WTC11 (cell line): ENCODE measurements at regions not wholly inside any gene's neighbourhood (a gene's known extent, or its start where the extent isn't known, plus 50 kb on each side); places are given as distances from the start of the nearest gene placed in this dataset.

Source experiments
- ATAC-seq: fragments of 200-7000 bp; cut with Tn5 transposase; 2 replicates; pipeline ENCODE4 v1.10.0; 2021; ENCODE audit warnings: mild to moderate bottlenecking, moderate library complexity
- CTCF ChIA-PET: fragments of 300-600 bp; sonication (Branson Sonifier 250); formaldehyde crosslinking; loops from one replicate; lab custom pipeline; 2021; ENCODE audit warnings: antibody characterized with exemption; lab: Charles Lee
- POLR2A ChIA-PET: fragments of 350-600 bp; sonication (Branson Sonifier 250); formaldehyde crosslinking; loops from one replicate; lab custom pipeline; 2021; ENCODE audit warnings: antibody characterized with exemption; lab: Charles Lee
- DNase-seq: peaks from one replicate; pipeline ENCODE4 v3.0.0; 2021; ENCODE audit warnings: low spot score
- H3K27ac Mint-ChIP-seq: 2 replicates; pipeline ENCODE4 v1.8.0; 2021; ENCODE audit warnings: mixed read lengths
- H3K27me3 Mint-ChIP-seq: 2 replicates; pipeline ENCODE4 v1.8.0; 2021; ENCODE audit warnings: low read depth, mild to moderate bottlenecking, moderate library complexity, mixed read lengths
- H3K36me3 Mint-ChIP-seq: 2 replicates; pipeline ENCODE4 v1.8.0; 2021; ENCODE audit warnings: mixed read lengths
- H3K4me1 Mint-ChIP-seq: 2 replicates; pipeline ENCODE4 v1.8.0; 2022; ENCODE audit warnings: mixed read lengths
- H3K4me3 Mint-ChIP-seq: 2 replicates; pipeline ENCODE4 v1.8.0; 2021; ENCODE audit warnings: mild to moderate bottlenecking, moderate library complexity, mixed read lengths
- H3K9me3 Mint-ChIP-seq: 2 replicates; pipeline ENCODE4 v1.8.0; 2021; ENCODE audit warnings: mixed read lengths
- ATF1 ChIP-seq: sonication (generic); formaldehyde crosslinking; IDR thresholded peaks from 2 replicates; pipeline ENCODE4 v1.8.1; 2023; ENCODE audit warnings: mild to moderate bottlenecking, moderate library complexity, missing genetic modification reagents
- CREB1 ChIP-seq: sonication (generic); formaldehyde crosslinking; IDR thresholded peaks from 2 replicates; pipeline ENCODE4 v1.8.0; 2023; ENCODE audit warnings: mild to moderate bottlenecking, missing genetic modification reagents
- ESRRA ChIP-seq: sonication (generic); formaldehyde crosslinking; IDR thresholded peaks from 2 replicates; pipeline ENCODE4 v1.8.1; 2022; ENCODE audit warnings: mild to moderate bottlenecking, missing genetic modification reagents, borderline replicate concordance
- FOXP1 ChIP-seq: sonication (generic); formaldehyde crosslinking; IDR thresholded peaks from 2 replicates; pipeline ENCODE4 v1.8.0; 2022; ENCODE audit warnings: missing genetic modification reagents, mild to moderate bottlenecking, moderate library complexity, borderline replicate concordance
- JAZF1 ChIP-seq: fragments of 250-450 bp; sonication (Bioruptor Pico); IDR thresholded peaks from 2 replicates; pipeline ENCODE4 v1.9.0; 2021; ENCODE audit warnings: moderate library complexity, mild to moderate bottlenecking, inconsistent platforms
- NFYB ChIP-seq: sonication (generic); formaldehyde crosslinking; conservative IDR thresholded peaks from 2 replicates; pipeline ENCODE4 v1.8.0; 2022; ENCODE audit warnings: low read depth, missing genetic modification reagents
- OVOL2 ChIP-seq: fragments of 250-450 bp; sonication (Bioruptor Pico); IDR thresholded peaks from 2 replicates; pipeline ENCODE4 v1.9.0; 2021; ENCODE audit warnings: mild to moderate bottlenecking, borderline replicate concordance
- PRRX2 ChIP-seq: fragments of 250-450 bp; sonication (Bioruptor Pico); IDR thresholded peaks from 2 replicates; pipeline ENCODE4 v1.8.0; 2021; ENCODE audit warnings: mild to moderate bottlenecking
- RORB ChIP-seq: fragments of 250-450 bp; sonication (Bioruptor Pico); IDR thresholded peaks from 2 replicates; pipeline ENCODE4 v1.9.0; 2021; ENCODE audit warnings: mild to moderate bottlenecking
- SP1 ChIP-seq: sonication (generic); formaldehyde crosslinking; conservative IDR thresholded peaks from 2 replicates; pipeline ENCODE4 v1.8.1; 2022; ENCODE audit warnings: missing genetic modification reagents
- ZNF317 ChIP-seq: sonication (generic); formaldehyde crosslinking; IDR thresholded peaks from 2 replicates; pipeline ENCODE4 v1.8.1; 2023; ENCODE audit warnings: low read depth, mild to moderate bottlenecking, moderate library complexity, missing genetic modification reagents, borderline replicate concordance
- ZNF396 ChIP-seq: fragments of 250-450 bp; sonication (Bioruptor Pico); IDR thresholded peaks from 2 replicates; pipeline ENCODE4 v1.8.0; 2021; ENCODE audit warnings: mild to moderate bottlenecking, moderate library complexity, borderline replicate concordance
- ZNF416 ChIP-seq: fragments of 250-450 bp; sonication (Bioruptor Pico); IDR thresholded peaks from 2 replicates; pipeline ENCODE4 v1.9.0; 2021; ENCODE audit warnings: mild to moderate bottlenecking, inconsistent platforms
- TF ChIP-seq, protein P1 (sequence below): sonication (generic); formaldehyde crosslinking; IDR thresholded peaks from 2 replicates; pipeline ENCODE4 v1.8.0; 2022; ENCODE audit warnings: mild to moderate bottlenecking, missing genetic modification reagents
- TF ChIP-seq, protein P2 (sequence below): fragments of 250-450 bp; sonication (Bioruptor Pico); conservative IDR thresholded peaks from 2 replicates; pipeline ENCODE4 v1.9.0; 2021; ENCODE audit warnings: mild to moderate bottlenecking
- TF ChIP-seq, protein P3 (sequence below): sonication (generic); formaldehyde crosslinking; IDR thresholded peaks from 2 replicates; pipeline ENCODE4 v1.8.1; 2023; ENCODE audit warnings: mild to moderate bottlenecking, moderate library complexity, missing genetic modification reagents
- TF ChIP-seq, protein P4 (sequence below): sonication (generic); formaldehyde crosslinking; IDR thresholded peaks from 2 replicates; pipeline ENCODE4 v1.8.1; 2023; ENCODE audit warnings: mild to moderate bottlenecking, missing genetic modification reagents, moderate library complexity
- TF ChIP-seq, protein P5 (sequence below): sonication (generic); formaldehyde crosslinking; IDR thresholded peaks from 2 replicates; pipeline ENCODE4 v1.8.0; 2023; ENCODE audit warnings: missing genetic modification reagents
- TF ChIP-seq, protein P6 (sequence below): fragments of 250-450 bp; sonication (Bioruptor Pico); IDR thresholded peaks from 2 replicates; pipeline ENCODE4 v1.9.0; 2021; ENCODE audit warnings: mild to moderate bottlenecking
- TF ChIP-seq, protein P7 (sequence below): sonication (generic); formaldehyde crosslinking; IDR thresholded peaks from 2 replicates; pipeline ENCODE4 v1.8.1; 2023; ENCODE audit warnings: mild to moderate bottlenecking, missing genetic modification reagents

DNA sequence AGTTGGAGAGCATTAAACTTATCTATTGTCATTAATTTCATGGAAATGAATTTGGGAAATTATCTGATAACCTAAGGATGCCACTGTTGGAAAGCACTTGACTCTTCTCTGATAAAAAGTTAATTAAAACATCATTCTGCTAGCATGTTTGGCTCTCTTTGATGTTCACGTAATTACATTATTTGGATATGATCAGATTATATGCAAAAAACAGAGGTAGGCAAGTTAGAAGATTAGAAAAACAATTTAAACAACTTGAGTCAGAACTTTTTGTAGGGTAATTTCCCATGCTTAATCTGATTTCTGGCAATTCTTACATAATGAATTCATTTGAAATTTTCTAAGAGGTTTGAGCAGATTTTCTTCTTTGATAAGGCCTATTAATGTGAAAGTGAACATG is 882.9 kb downstream of the TRAM1L1 start:
- ChIA-PET CTCF (no interaction called here), POLR2A (no interaction called here)
- Mint-ChIP-seq H3K27ac (no peak overlapping the region), H3K4me1 (no peaks in the 10 kb centered on the region), H3K4me3 (no peak overlapping the region), H3K36me3 (no peaks in the 10 kb centered on the region), H3K27me3 (no peaks in the 10 kb centered on the region), H3K9me3 (peaks cover 4% of the 10 kb centered on the region; the same call in 1 of the 2 replicates)
- DNase-seq (no peak), ATAC-seq (no peak)
- TF ChIP-seq NFYB (CRISPR knock-in tag), result no peak
- TF ChIP-seq SP1 (CRISPR knock-in tag), result no peak
- TF ChIP-seq, protein P1, sequence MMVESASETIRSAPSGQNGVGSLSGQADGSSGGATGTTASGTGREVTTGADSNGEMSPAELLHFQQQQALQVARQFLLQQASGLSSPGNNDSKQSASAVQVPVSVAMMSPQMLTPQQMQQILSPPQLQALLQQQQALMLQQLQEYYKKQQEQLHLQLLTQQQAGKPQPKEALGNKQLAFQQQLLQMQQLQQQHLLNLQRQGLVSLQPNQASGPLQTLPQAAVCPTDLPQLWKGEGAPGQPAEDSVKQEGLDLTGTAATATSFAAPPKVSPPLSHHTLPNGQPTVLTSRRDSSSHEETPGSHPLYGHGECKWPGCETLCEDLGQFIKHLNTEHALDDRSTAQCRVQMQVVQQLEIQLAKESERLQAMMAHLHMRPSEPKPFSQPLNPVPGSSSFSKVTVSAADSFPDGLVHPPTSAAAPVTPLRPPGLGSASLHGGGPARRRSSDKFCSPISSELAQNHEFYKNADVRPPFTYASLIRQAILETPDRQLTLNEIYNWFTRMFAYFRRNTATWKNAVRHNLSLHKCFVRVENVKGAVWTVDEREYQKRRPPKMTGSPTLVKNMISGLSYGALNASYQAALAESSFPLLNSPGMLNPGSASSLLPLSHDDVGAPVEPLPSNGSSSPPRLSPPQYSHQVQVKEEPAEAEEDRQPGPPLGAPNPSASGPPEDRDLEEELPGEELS (CRISPR knock-in tag), result no peak
- TF ChIP-seq, protein P2, sequence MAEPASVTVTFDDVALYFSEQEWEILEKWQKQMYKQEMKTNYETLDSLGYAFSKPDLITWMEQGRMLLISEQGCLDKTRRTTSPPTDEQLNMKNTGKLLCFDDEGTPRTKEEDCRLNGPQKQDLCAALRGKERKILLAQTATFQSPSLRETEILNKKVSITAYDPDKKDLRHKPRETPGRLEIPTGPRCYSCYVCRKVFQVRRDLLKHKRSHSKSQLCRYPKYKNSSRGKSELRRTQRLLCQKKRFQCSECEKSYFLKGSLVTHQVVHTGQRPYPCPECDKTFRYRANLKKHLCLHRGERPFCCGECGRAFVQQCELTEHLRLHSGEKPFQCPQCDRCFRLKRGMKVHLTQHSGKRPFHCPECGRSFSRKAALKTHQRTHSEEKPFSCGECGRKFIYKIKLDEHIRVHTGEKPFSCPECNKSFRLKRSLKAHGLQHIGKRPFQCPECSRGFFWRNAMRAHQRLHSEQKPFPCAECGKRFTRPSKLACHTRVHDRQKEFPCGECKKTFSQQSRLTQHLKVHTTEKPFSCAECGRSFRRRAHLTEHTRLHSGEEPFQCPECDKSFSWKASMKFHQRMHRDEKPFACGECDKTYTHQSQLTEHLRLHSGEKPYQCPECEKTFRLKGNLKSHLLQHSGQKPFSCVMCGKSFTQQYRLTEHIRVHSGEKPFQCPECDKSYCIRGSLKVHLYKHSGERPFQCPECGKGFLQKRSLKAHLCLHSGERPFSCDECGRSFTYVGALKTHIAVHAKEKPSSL (CRISPR knock-in tag), result no peak
- TF ChIP-seq CREB1, result no peak
- no peak for TF ChIP-seq RORB
- no peak for TF ChIP-seq OVOL2 (CRISPR knock-in tag)
- TF ChIP-seq, protein P3, sequence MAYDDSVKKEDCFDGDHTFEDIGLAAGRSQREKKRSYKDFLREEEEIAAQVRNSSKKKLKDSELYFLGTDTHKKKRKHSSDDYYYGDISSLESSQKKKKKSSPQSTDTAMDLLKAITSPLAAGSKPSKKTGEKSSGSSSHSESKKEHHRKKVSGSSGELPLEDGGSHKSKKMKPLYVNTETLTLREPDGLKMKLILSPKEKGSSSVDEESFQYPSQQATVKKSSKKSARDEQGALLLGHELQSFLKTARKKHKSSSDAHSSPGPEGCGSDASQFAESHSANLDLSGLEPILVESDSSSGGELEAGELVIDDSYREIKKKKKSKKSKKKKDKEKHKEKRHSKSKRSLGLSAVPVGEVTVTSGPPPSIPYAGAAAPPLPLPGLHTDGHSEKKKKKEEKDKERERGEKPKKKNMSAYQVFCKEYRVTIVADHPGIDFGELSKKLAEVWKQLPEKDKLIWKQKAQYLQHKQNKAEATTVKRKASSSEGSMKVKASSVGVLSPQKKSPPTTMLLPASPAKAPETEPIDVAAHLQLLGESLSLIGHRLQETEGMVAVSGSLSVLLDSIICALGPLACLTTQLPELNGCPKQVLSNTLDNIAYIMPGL (CRISPR knock-in tag), result no peak
- no peak for TF ChIP-seq FOXP1 (CRISPR knock-in tag)
- no peak for TF ChIP-seq JAZF1 (CRISPR knock-in tag)
- TF ChIP-seq, protein P4, sequence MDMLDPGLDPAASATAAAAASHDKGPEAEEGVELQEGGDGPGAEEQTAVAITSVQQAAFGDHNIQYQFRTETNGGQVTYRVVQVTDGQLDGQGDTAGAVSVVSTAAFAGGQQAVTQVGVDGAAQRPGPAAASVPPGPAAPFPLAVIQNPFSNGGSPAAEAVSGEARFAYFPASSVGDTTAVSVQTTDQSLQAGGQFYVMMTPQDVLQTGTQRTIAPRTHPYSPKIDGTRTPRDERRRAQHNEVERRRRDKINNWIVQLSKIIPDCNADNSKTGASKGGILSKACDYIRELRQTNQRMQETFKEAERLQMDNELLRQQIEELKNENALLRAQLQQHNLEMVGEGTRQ (CRISPR knock-in tag), result no peak
- TF ChIP-seq, protein P5, sequence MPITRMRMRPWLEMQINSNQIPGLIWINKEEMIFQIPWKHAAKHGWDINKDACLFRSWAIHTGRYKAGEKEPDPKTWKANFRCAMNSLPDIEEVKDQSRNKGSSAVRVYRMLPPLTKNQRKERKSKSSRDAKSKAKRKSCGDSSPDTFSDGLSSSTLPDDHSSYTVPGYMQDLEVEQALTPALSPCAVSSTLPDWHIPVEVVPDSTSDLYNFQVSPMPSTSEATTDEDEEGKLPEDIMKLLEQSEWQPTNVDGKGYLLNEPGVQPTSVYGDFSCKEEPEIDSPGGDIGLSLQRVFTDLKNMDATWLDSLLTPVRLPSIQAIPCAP (CRISPR knock-in tag), result no peak
- TF ChIP-seq, protein P6, sequence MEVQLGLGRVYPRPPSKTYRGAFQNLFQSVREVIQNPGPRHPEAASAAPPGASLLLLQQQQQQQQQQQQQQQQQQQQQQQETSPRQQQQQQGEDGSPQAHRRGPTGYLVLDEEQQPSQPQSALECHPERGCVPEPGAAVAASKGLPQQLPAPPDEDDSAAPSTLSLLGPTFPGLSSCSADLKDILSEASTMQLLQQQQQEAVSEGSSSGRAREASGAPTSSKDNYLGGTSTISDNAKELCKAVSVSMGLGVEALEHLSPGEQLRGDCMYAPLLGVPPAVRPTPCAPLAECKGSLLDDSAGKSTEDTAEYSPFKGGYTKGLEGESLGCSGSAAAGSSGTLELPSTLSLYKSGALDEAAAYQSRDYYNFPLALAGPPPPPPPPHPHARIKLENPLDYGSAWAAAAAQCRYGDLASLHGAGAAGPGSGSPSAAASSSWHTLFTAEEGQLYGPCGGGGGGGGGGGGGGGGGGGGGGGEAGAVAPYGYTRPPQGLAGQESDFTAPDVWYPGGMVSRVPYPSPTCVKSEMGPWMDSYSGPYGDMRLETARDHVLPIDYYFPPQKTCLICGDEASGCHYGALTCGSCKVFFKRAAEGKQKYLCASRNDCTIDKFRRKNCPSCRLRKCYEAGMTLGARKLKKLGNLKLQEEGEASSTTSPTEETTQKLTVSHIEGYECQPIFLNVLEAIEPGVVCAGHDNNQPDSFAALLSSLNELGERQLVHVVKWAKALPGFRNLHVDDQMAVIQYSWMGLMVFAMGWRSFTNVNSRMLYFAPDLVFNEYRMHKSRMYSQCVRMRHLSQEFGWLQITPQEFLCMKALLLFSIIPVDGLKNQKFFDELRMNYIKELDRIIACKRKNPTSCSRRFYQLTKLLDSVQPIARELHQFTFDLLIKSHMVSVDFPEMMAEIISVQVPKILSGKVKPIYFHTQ (CRISPR knock-in tag), result no peak
- TF ChIP-seq ATF1, result no peak
- no peak for TF ChIP-seq PRRX2 (CRISPR knock-in tag)
- TF ChIP-seq ZNF396 (CRISPR knock-in tag), result no peak
- TF ChIP-seq ZNF416 (CRISPR knock-in tag), result no peak
- no peak for TF ChIP-seq ESRRA (CRISPR knock-in tag)
- no peak for TF ChIP-seq ZNF317 (CRISPR knock-in tag)
- TF ChIP-seq, protein P7, sequence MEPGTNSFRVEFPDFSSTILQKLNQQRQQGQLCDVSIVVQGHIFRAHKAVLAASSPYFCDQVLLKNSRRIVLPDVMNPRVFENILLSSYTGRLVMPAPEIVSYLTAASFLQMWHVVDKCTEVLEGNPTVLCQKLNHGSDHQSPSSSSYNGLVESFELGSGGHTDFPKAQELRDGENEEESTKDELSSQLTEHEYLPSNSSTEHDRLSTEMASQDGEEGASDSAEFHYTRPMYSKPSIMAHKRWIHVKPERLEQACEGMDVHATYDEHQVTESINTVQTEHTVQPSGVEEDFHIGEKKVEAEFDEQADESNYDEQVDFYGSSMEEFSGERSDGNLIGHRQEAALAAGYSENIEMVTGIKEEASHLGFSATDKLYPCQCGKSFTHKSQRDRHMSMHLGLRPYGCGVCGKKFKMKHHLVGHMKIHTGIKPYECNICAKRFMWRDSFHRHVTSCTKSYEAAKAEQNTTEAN (CRISPR knock-in tag), result no peak
